Smooth muscle cell (in vitro differentiated cells): ENCODE measurements at regions not wholly inside any gene's neighbourhood (a gene's known extent, or its start where the extent isn't known, plus 50 kb on each side); places are given as distances from the start of the nearest gene placed in this dataset.

Source experiments
- DNase-seq: peaks from one replicate; lab custom pipeline; 2025; ENCODE audit not compliant: unreplicated experiment; lab: John Stamatoyannopoulos, UW
- H2AFZ ChIP-seq: fragments of 200-600 bp; sonication (generic); 2 replicates; pipeline ENCODE4 v1.6.0; 2016; ENCODE audit warnings: antibody characterized with exemption, low read depth, mild to moderate bottlenecking
- H3F3A ChIP-seq: fragments of 200-600 bp; sonication (generic); 2 replicates; pipeline ENCODE4 v1.6.0; 2017; ENCODE audit warnings: antibody characterized with exemption, low read depth
- H3K27ac ChIP-seq: fragments of 200-600 bp; sonication (generic); 2 replicates; pipeline ENCODE4 v1.5.1; 2016; ENCODE audit warnings: low read depth, mild to moderate bottlenecking
- H3K27me3 ChIP-seq: fragments of 200-600 bp; sonication (generic); 2 replicates; pipeline ENCODE4 v1.6.1; 2016; ENCODE audit warnings: low read depth, mild to moderate bottlenecking
- H3K36me3 ChIP-seq: fragments of 200-600 bp; sonication (generic); 2 replicates; pipeline ENCODE4 v1.5.1; 2016; ENCODE audit warnings: low read depth
- H3K4me1 ChIP-seq: fragments of 200-600 bp; sonication (generic); 2 replicates; pipeline ENCODE4 v1.5.1; 2016; ENCODE audit warnings: low read depth
- H3K4me2 ChIP-seq: fragments of 200-600 bp; sonication (generic); 2 replicates; pipeline ENCODE4 v1.6.0; 2016; ENCODE audit warnings: mild to moderate bottlenecking
- H3K4me3 ChIP-seq: fragments of 200-600 bp; sonication (generic); 2 replicates; pipeline ENCODE4 v1.5.1; 2016; ENCODE audit warnings: mild to moderate bottlenecking
- H3K79me2 ChIP-seq: fragments of 200-600 bp; sonication (generic); 2 replicates; pipeline ENCODE4 v1.6.0; 2016; ENCODE audit warnings: low read depth, mild to moderate bottlenecking
- H3K9ac ChIP-seq: fragments of 200-600 bp; sonication (generic); 2 replicates; pipeline ENCODE4 v1.6.0; 2016; ENCODE audit warnings: low read depth
- H3K9me3 ChIP-seq: fragments of 200-600 bp; sonication (generic); replicated peaks from 2 replicates; pipeline ENCODE4 v1.5.1; 2016; ENCODE audit warnings: low read depth
- H4K20me1 ChIP-seq: fragments of 200-600 bp; sonication (generic); 2 replicates; pipeline ENCODE4 v1.6.0; 2016; ENCODE audit warnings: low read depth
- WGBS: methylation state at CpG from one replicate; pipeline ENCODE4 v1.1.7; 2016; ENCODE audit warnings: low lambda C conversion rate; 5-methylcytosine and 5-hydroxymethylcytosine counted together
- TF ChIP-seq, protein P1 (sequence below): fragments of 200-600 bp; sonication (generic); IDR thresholded peaks from 2 replicates; pipeline ENCODE4 v1.5.1; 2017; ENCODE audit warnings: borderline replicate concordance, mild to moderate bottlenecking, antibody characterized with exemption; ENCODE audit not compliant: insufficient read depth, poor library complexity, severe bottlenecking

DNA sequence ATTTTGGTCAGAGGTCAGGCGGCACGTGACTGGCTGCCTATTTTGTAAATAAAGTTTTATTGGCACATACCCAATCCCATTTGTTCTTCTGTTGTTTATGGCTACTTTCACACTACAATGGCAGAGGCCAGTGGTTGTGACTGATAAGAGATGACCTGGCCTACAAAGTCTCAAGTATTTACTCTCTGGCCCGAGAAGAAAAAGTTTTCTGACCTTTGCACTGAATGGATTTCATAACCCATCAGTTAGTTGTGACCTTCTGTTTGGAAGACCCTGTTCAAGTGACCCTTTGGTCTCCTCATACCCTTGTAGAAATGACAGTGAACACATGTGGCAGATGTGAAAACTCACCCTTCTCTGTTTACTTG is 121.4 kb upstream of the MGAT5 start:
- TF ChIP-seq, protein P1, sequence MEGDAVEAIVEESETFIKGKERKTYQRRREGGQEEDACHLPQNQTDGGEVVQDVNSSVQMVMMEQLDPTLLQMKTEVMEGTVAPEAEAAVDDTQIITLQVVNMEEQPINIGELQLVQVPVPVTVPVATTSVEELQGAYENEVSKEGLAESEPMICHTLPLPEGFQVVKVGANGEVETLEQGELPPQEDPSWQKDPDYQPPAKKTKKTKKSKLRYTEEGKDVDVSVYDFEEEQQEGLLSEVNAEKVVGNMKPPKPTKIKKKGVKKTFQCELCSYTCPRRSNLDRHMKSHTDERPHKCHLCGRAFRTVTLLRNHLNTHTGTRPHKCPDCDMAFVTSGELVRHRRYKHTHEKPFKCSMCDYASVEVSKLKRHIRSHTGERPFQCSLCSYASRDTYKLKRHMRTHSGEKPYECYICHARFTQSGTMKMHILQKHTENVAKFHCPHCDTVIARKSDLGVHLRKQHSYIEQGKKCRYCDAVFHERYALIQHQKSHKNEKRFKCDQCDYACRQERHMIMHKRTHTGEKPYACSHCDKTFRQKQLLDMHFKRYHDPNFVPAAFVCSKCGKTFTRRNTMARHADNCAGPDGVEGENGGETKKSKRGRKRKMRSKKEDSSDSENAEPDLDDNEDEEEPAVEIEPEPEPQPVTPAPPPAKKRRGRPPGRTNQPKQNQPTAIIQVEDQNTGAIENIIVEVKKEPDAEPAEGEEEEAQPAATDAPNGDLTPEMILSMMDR = no peak
- peaks cover 18% of the 10 kb centered on the region for H3K4me1 ChIP-seq
- no peak overlapping the region for H3K4me3 ChIP-seq
- no peak for DNase-seq
- WGBS = 87% methylated on average over 3 of the region's 3 CpGs
- H3K9ac ChIP-seq = no peak overlapping the region
- no peak overlapping the region for H3K27ac ChIP-seq
- H3K36me3 ChIP-seq = no peaks in the 10 kb centered on the region
- no peaks in the 10 kb centered on the region for H3K9me3 ChIP-seq
- H4K20me1 ChIP-seq = peaks cover 86% of the 10 kb centered on the region
- no peak overlapping the region for H3K4me2 ChIP-seq
- H3K79me2 ChIP-seq = peaks cover 18% of the 10 kb centered on the region
- no peaks in the 10 kb centered on the region for H3F3A ChIP-seq
- H3K27me3 ChIP-seq = no peaks in the 10 kb centered on the region
- no peak overlapping the region for H2AFZ ChIP-seq

DNA sequence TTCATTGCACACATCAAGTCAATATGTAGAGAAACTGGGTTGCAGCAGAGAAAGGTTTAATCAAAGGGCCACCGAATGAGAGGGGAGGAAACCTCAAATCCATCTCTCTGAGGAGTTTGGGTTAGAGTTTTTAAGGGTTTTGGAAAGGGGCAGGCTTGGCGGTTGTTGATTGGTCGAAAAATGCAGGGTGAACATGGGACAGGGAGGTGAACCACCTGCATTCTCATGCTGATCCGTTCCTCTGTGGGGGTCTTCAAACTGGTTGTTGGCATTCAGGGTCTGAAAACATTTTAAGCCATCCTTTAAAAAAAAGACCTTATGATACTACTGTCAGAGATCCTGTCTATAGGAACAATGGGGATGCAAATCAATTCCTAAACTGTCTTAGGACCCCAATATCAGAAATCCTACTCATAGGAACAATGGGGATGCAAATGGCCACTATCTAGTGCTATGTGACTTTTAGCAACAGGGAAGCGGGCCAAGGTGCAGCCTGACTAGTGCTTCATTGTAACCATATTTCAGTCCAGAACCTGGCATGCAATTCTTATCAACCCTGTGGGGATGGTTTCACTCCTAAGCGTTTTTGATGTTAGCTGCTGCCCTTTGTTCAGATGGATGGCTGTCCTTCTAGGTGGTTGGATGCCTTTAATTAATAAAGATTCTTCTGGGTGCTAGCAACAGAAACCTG is 120.1 kb upstream of the MGAT5 start:
- H3K9me3 ChIP-seq = no peaks in the 10 kb centered on the region
- no peak overlapping the region for H2AFZ ChIP-seq
- H3K4me2 ChIP-seq = no peak overlapping the region
- TF ChIP-seq, protein P1 = no peak
- no peak overlapping the region for H3K9ac ChIP-seq
- no peak for DNase-seq
- peaks cover 86% of the 10 kb centered on the region for H4K20me1 ChIP-seq
- no peak overlapping the region for H3K27ac ChIP-seq
- no peaks in the 10 kb centered on the region for H3K36me3 ChIP-seq
- peaks cover 12% of the 10 kb centered on the region for H3K79me2 ChIP-seq
- H3K4me1 ChIP-seq = peaks cover 18% of the 10 kb centered on the region
- 70% methylated on average over 6 of the region's 6 CpGs for WGBS
- H3K4me3 ChIP-seq = no peak overlapping the region
- no peaks in the 10 kb centered on the region for H3K27me3 ChIP-seq
- no peaks in the 10 kb centered on the region for H3F3A ChIP-seq

- Histone ChIP-seq H3K4me2 (no peak overlapping the region), H3F3A (no peaks in the 10 kb centered on the region), H2AFZ (no peak overlapping the region), H3K9me3 (no peaks in the 10 kb centered on the region), H3K79me2 (peaks cover 12% of the 10 kb centered on the region), H3K4me3 (no peak overlapping the region), H3K36me3 (no peaks in the 10 kb centered on the region), H3K27ac (no peak overlapping the region), H3K27me3 (no peaks in the 10 kb centered on the region), H3K4me1 (peaks cover 18% of the 10 kb centered on the region), H4K20me1 (peaks cover 86% of the 10 kb centered on the region), H3K9ac (no peak overlapping the region)
- no peak for DNase-seq
- TF ChIP-seq, protein P1 = no peak
- 79% methylated on average over 2 of the region's 2 CpGs for WGBS
Measured at GRCh38 chr2:134134313-134134706, 119.6 kb upstream of the MGAT5 start.

- Histone ChIP-seq H3K27me3 (no peaks in the 10 kb centered on the region), H3K79me2 (peaks cover 12% of the 10 kb centered on the region), H3K9me3 (no peaks in the 10 kb centered on the region), H4K20me1 (peaks cover 88% of the 10 kb centered on the region), H3K27ac (no peak overlapping the region), H3K4me2 (no peak overlapping the region), H2AFZ (no peak overlapping the region), H3F3A (no peaks in the 10 kb centered on the region), H3K4me3 (no peak overlapping the region), H3K4me1 (peaks cover 18% of the 10 kb centered on the region), H3K36me3 (no peaks in the 10 kb centered on the region), H3K9ac (no peak overlapping the region)
- WGBS = 96% methylated on average over 3 of the region's 3 CpGs
- TF ChIP-seq, protein P1 = no peak
- DNase-seq = no peak
Measured at GRCh38 chr2:134134827-134135226, 119.0 kb upstream of the MGAT5 start.
